IMR-90 (cell line): ENCODE measurements at regions not wholly inside any gene's neighbourhood (a gene's known extent, or its start where the extent isn't known, plus 50 kb on each side); places are given as distances from the start of the nearest gene placed in this dataset.

Experiments used
- ATAC-seq: fragments of 200-7000 bp; cut with Tn5 transposase; 2 replicates; pipeline ENCODE4 v1.9.1; 2020; ENCODE audit warnings: low read depth, mild to moderate bottlenecking, moderate library complexity
- BruUV-seq: library from RNA; stranded (reverse); fragments of 400-500 nt; replicated peaks from 2 replicates; lab custom pipeline; 2021; lab: Mats Ljungman, UMichigan
- CTCF ChIA-PET: fragments of 300-600 bp; formaldehyde crosslinking; extraction: SDS; loops from one replicate; lab custom pipeline; 2021; ENCODE audit warnings: antibody characterized with exemption; lab: Yijun Ruan, JAX
- POLR2A ChIA-PET: fragments of 300-600 bp; sonication (Branson Sonifier 250); formaldehyde crosslinking; loops from one replicate; lab custom pipeline; 2022; ENCODE audit warnings: antibody characterized with exemption; ENCODE audit not compliant: unreplicated experiment; lab: Charles Lee
- DNase-seq: peaks from one replicate; pipeline ENCODE4 v3.0.0; 2013
- H2AFZ ChIP-seq: replicated peaks from 2 replicates; pipeline ENCODE3; 2013; ENCODE audit warnings: low read length, mild to moderate bottlenecking; ENCODE audit not compliant: poor library complexity
- H2AK5ac ChIP-seq: 2 replicates; pipeline ENCODE4 v1.6.1; 2013; ENCODE audit warnings: low read depth, low read length, inconsistent platforms
- H2AK9ac ChIP-seq: replicated peaks from 2 replicates; pipeline ENCODE3; 2013; ENCODE audit warnings: mild to moderate bottlenecking, low read depth, low read length, moderate library complexity; ENCODE audit not compliant: poor library complexity
- H2BK120ac ChIP-seq: 2 replicates; pipeline ENCODE4 v1.6.1; 2013; ENCODE audit warnings: low read depth, low read length, inconsistent platforms
- H2BK15ac ChIP-seq: 3 replicates; pipeline ENCODE4 v1.6.1; 2013; ENCODE audit warnings: low read depth, low read length, inconsistent platforms
- H2BK20ac ChIP-seq: 2 replicates; pipeline ENCODE4 v1.6.1; 2013; ENCODE audit warnings: low read depth, mild to moderate bottlenecking, inconsistent platforms, low read length, moderate library complexity
- H2BK5ac ChIP-seq: 2 replicates; pipeline ENCODE4 v1.6.1; 2013; ENCODE audit warnings: mild to moderate bottlenecking, low read depth, low read length, inconsistent platforms; ENCODE audit not compliant: poor library complexity, severe bottlenecking
- H3K14ac ChIP-seq: replicated peaks from 2 replicates; pipeline ENCODE4 v1.6.1; 2013; ENCODE audit warnings: low read depth, low read length, inconsistent platforms
- H3K18ac ChIP-seq: 2 replicates; pipeline ENCODE4 v1.6.1; 2013; ENCODE audit warnings: low read depth, low read length, control low read depth
- H3K23ac ChIP-seq: 2 replicates; pipeline ENCODE4 v1.6.1; 2013; ENCODE audit warnings: low read depth, low read length, inconsistent platforms
- H3K27ac ChIP-seq: 2 replicates; pipeline ENCODE4 v1.5.1; 2013; ENCODE audit warnings: mild to moderate bottlenecking, control low read depth, low read length; ENCODE audit not compliant: insufficient read depth
- H3K27me3 ChIP-seq: 2 replicates; pipeline ENCODE4 v1.6.1; 2013; ENCODE audit warnings: low read length; ENCODE audit not compliant: control insufficient read depth, insufficient read depth
- H3K36me3 ChIP-seq: 2 replicates; pipeline ENCODE4 v1.6.1; 2013; ENCODE audit warnings: low read length, mixed read lengths; ENCODE audit not compliant: control insufficient read depth, insufficient read depth
- H3K4ac ChIP-seq: 2 replicates; pipeline ENCODE4 v1.6.1; 2013; ENCODE audit warnings: low read depth, low read length, inconsistent platforms
- H3K4me1 ChIP-seq: 2 replicates; pipeline ENCODE4 v1.6.1; 2013; ENCODE audit warnings: low read length, mixed read lengths; ENCODE audit not compliant: control insufficient read depth, insufficient read depth
- H3K4me2 ChIP-seq: 2 replicates; pipeline ENCODE4 v1.6.1; 2013; ENCODE audit warnings: low read depth, mild to moderate bottlenecking, control low read depth, low read length, moderate library complexity
- H3K4me3 ChIP-seq: 2 replicates; pipeline ENCODE4 v1.5.1; 2013; ENCODE audit warnings: low read depth, mild to moderate bottlenecking, control low read depth, low read length, moderate library complexity; ENCODE audit not compliant: insufficient read depth
- H3K56ac ChIP-seq: 2 replicates; pipeline ENCODE4 v1.6.1; 2013; ENCODE audit warnings: low read length, inconsistent platforms; ENCODE audit not compliant: insufficient read depth; ENCODE audit errors: extremely low read depth
- H3K79me1 ChIP-seq, 2 experiments: 2 replicates each; pipeline ENCODE4 v1.6.1; 2013; ENCODE audit warnings: low read length in 2 of 2, inconsistent platforms in 1 of 2, low read depth in 1 of 2
- H3K9ac ChIP-seq: 2 replicates; pipeline ENCODE4 v1.6.1; 2013; ENCODE audit warnings: low read depth, low read length, control low read depth
- H3K9me1 ChIP-seq: 2 replicates; pipeline ENCODE4 v1.6.1; 2013; ENCODE audit warnings: low read length, inconsistent platforms; ENCODE audit not compliant: insufficient read depth
- H3K9me3 ChIP-seq: 2 replicates; pipeline ENCODE4 v1.6.1; 2013; ENCODE audit warnings: low read length; ENCODE audit not compliant: control insufficient read depth, insufficient read depth
- H4K20me1 ChIP-seq: 2 replicates; pipeline ENCODE4 v1.6.1; 2013; ENCODE audit warnings: low read length, inconsistent platforms; ENCODE audit not compliant: insufficient read depth
- H4K5ac ChIP-seq: 2 replicates; pipeline ENCODE4 v1.6.1; 2013; ENCODE audit warnings: mild to moderate bottlenecking, low read depth, low read length, control low read depth
- H4K8ac ChIP-seq, 2 experiments: 2 replicates each; pipeline ENCODE4 v1.6.1; 2013; ENCODE audit warnings: low read depth in 2 of 2, low read length in 2 of 2, control low read depth in 1 of 2, inconsistent platforms in 1 of 2
- H4K91ac ChIP-seq: 2 replicates; pipeline ENCODE4 v1.6.1; 2013; ENCODE audit warnings: low read depth, low read length, inconsistent platforms; ENCODE audit not compliant: insufficient read depth
- FOS ChIP-seq: fragments of 150-350 bp; IDR thresholded peaks from 2 replicates; pipeline ENCODE4 v1.6.1; 2016; ENCODE audit warnings: low read depth, low read length
- MAFK ChIP-seq: IDR thresholded peaks from 2 replicates; pipeline ENCODE4 v1.6.1; 2012; ENCODE audit warnings: low read depth, low read length, improper control_type of control experiment
- WGBS, 2 experiments: methylation state at CpG; one replicate each; pipeline versions ENCODE4 v1.1.5 to v1.1.7; 2013; ENCODE audit warnings: missing lambda C conversion rate in 2 of 2; ENCODE audit not compliant: insufficient read length in 1 of 2; ENCODE audit errors: extremely low coverage in 2 of 2; 5-methylcytosine and 5-hydroxymethylcytosine counted together
- dilution Hi-C: fragments of 300-500 bp; cut with HindIII; formaldehyde crosslinking; loops from one replicate; pipeline ENCODE4 v1.14.3; 2018; ENCODE audit warnings: low sequenced_read_pairs; ENCODE audit not compliant: unreplicated experiment
- in situ Hi-C: fragments of 300-500 bp; cut with MboI; formaldehyde crosslinking; loops from 3 replicates; pipeline ENCODE4 v1.14.3; 2019; ENCODE audit warnings: low sequenced_read_pairs, inconsistent platforms, mixed read lengths
- intact Hi-C: fragments of 100-400 bp; cut with micrococcal nuclease; formaldehyde crosslinking; loops from 2 replicates; pipeline ENCODE4 v1.10.0; 2022

DNA sequence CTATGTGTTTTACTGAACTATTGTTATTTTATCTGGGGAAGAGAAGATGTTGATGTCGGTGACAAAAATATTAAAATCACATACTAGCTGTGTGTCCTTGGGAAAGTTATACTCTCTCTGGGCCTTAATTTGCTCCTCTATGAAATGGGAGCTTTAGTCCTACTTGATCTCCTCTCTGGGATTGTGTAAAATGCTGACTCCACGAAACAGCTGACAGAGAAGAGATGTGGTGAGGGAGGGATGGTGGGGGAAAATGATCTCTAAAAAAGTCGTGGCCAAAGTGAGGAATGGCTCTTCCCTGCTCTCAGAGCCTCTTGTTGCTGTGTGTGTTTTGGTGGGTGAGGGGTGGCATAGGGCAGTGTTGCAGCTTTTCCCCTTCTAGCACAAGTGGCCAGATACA is 173.7 kb downstream of the MELK start:
- H2AK9ac ChIP-seq = no peak overlapping the region
- POLR2A ChIA-PET = no interaction called here

More for the DNA sequence above, 173.7 kb downstream of the MELK start:
- no peak overlapping the region for H2BK5ac ChIP-seq
- no peak overlapping the region for H4K91ac ChIP-seq
- H4K5ac ChIP-seq = no peak overlapping the region
- CTCF ChIA-PET = no interaction called here
- DNase-seq (no peak), ATAC-seq (no peak)
- H2BK15ac ChIP-seq = no peak overlapping the region
- no peaks in the 10 kb centered on the region for H3K36me3 ChIP-seq
- no peaks in the 10 kb centered on the region for H4K20me1 ChIP-seq
- no peaks in the 10 kb centered on the region for H3K79me1 ChIP-seq
- intact Hi-C loops = no loop called here
- H2AFZ ChIP-seq = no peak overlapping the region
- H3K27me3 ChIP-seq = peaks cover 21% of the 10 kb centered on the region
- in situ Hi-C loops = no loop called here
- H3K14ac ChIP-seq = no peak overlapping the region
- H2BK120ac ChIP-seq = no peak overlapping the region
- no peak overlapping the region for H3K18ac ChIP-seq
- no peak overlapping the region for H3K23ac ChIP-seq
- H3K4me3 ChIP-seq = no peak overlapping the region
- TF ChIP-seq FOS (no peak), MAFK (peak; percentile 79)
- no peak overlapping the region for H3K27ac ChIP-seq
- no peak overlapping the region for H3K4me2 ChIP-seq
- no peak overlapping the region for H3K4ac ChIP-seq
- H2BK20ac ChIP-seq = no peak overlapping the region
- H4K8ac ChIP-seq = no peak overlapping the region
- no peak overlapping the region for H2AK5ac ChIP-seq
- no peaks in the 10 kb centered on the region for H3K9me1 ChIP-seq
- WGBS, 2 experiments = no CpG with 5 or more reads among the region's 3 CpGs
- BruUV-seq = no TSS peak
- H3K9me3 ChIP-seq = no peaks in the 10 kb centered on the region
- no peak overlapping the region for H3K56ac ChIP-seq
- dilution Hi-C loops = no loop called here
- H3K4me1 ChIP-seq = no peaks in the 10 kb centered on the region
- no peak overlapping the region for H3K9ac ChIP-seq
